MM.1S (cell line): ENCODE measurements at regions not wholly inside any gene's neighbourhood (a gene's known extent, or its start where the extent isn't known, plus 50 kb on each side); places are given as distances from the start of the nearest gene placed in this dataset.

ENCODE experiments used
- DNase-seq: peaks from one replicate; pipeline ENCODE4 v3.0.0-alpha.2; 2015
- H2AFZ ChIP-seq: fragments of 300-600 bp; sonication (generic); 2 replicates; pipeline ENCODE4 v1.6.0; 2016; ENCODE audit warnings: antibody characterized with exemption, low read length
- H3F3A ChIP-seq: fragments of 300-600 bp; sonication (generic); 2 replicates; pipeline ENCODE4 v1.6.1; 2016; ENCODE audit warnings: mild to moderate bottlenecking, antibody characterized with exemption, low read length, moderate library complexity, mixed read lengths; ENCODE audit not compliant: insufficient read depth
- H3K27ac ChIP-seq: fragments of 300-600 bp; sonication (generic); 2 replicates; pipeline ENCODE4 v1.5.1; 2016; ENCODE audit warnings: mild to moderate bottlenecking, low read length
- H3K27me3 ChIP-seq: fragments of 300-600 bp; sonication (generic); replicated peaks from 2 replicates; pipeline ENCODE4 v1.6.0; 2016; ENCODE audit warnings: low read length; ENCODE audit not compliant: insufficient read depth
- H3K36me3 ChIP-seq: fragments of 300-600 bp; sonication (generic); replicated peaks from 2 replicates; pipeline ENCODE4 v1.6.1; 2016; ENCODE audit warnings: mild to moderate bottlenecking, low read length, mixed read lengths; ENCODE audit not compliant: insufficient read depth
- H3K4me1 ChIP-seq: fragments of 300-600 bp; sonication (generic); 2 replicates; pipeline ENCODE4 v1.6.1; 2016; ENCODE audit warnings: low read length, mixed read lengths
- H3K4me2 ChIP-seq: fragments of 300-600 bp; sonication (generic); 2 replicates; pipeline ENCODE4 v1.6.0; 2016; ENCODE audit warnings: low read depth, low read length
- H3K4me3 ChIP-seq: fragments of 300-600 bp; sonication (generic); 2 replicates; pipeline ENCODE4 v1.5.1; 2016; ENCODE audit warnings: low read length, mixed read lengths
- H3K79me2 ChIP-seq: fragments of 300-600 bp; sonication (generic); 2 replicates; pipeline ENCODE4 v1.6.1; 2016; ENCODE audit warnings: mixed run types, low read length, mixed read lengths
- H3K9ac ChIP-seq: fragments of 300-600 bp; sonication (generic); 2 replicates; pipeline ENCODE4 v1.6.1; 2016; ENCODE audit warnings: low read length, mixed read lengths
- H3K9me2 ChIP-seq: fragments of 300-600 bp; sonication (generic); replicated peaks from 2 replicates; pipeline ENCODE4 v1.6.1; 2016; ENCODE audit warnings: mild to moderate bottlenecking, low read length, mixed read lengths; ENCODE audit not compliant: insufficient read depth
- H3K9me3 ChIP-seq: fragments of 300-600 bp; sonication (generic); replicated peaks from 2 replicates; pipeline ENCODE4 v1.6.1; 2016; ENCODE audit warnings: mild to moderate bottlenecking, low read length, mixed read lengths; ENCODE audit not compliant: insufficient read depth
- H4K20me1 ChIP-seq: fragments of 300-600 bp; sonication (generic); 2 replicates; pipeline ENCODE4 v1.6.1; 2016; ENCODE audit warnings: mild to moderate bottlenecking, low read length, moderate library complexity, mixed read lengths; ENCODE audit not compliant: insufficient read depth
- CTCF ChIP-seq: fragments of 300-600 bp; sonication (generic); IDR thresholded peaks from 2 replicates; pipeline ENCODE4 v1.5.1; 2016; ENCODE audit warnings: antibody characterized with exemption, low read length, mixed read lengths
- EZH2 ChIP-seq: fragments of 300-600 bp; sonication (generic); optimal IDR thresholded peaks from 2 replicates; pipeline ENCODE3; 2017; ENCODE audit warnings: low read depth, mild to moderate bottlenecking, antibody characterized with exemption, low read length, mixed read lengths
- EZH2phosphoT487 ChIP-seq: fragments of 300-600 bp; sonication (generic); IDR thresholded peaks from 2 replicates; pipeline ENCODE4 v1.6.1; 2018; ENCODE audit warnings: antibody characterized with exemption, low read length

GRCh38 chr9:3027210-3027609 is 183.3 kb upstream of the PUM3 start:
- no peaks in the 10 kb centered on the region for H3K79me2 ChIP-seq
- H3K4me3 ChIP-seq: no peak overlapping the region
- H2AFZ ChIP-seq: no peak overlapping the region
- no peak overlapping the region for H3K27ac ChIP-seq
- no peaks in the 10 kb centered on the region for H3F3A ChIP-seq
- no peak overlapping the region for H3K9ac ChIP-seq
- H3K4me2 ChIP-seq: no peak overlapping the region
- H4K20me1 ChIP-seq: no peaks in the 10 kb centered on the region
- no peak for DNase-seq
- H3K36me3 ChIP-seq: no peaks in the 10 kb centered on the region
- H3K27me3 ChIP-seq: no peaks in the 10 kb centered on the region
- no peaks in the 10 kb centered on the region for H3K9me2 ChIP-seq
- TF ChIP-seq EZH2: no peak
- no peak for TF ChIP-seq EZH2phosphoT487
- no peak for TF ChIP-seq CTCF
- no peaks in the 10 kb centered on the region for H3K9me3 ChIP-seq
- no peaks in the 10 kb centered on the region for H3K4me1 ChIP-seq

GRCh38 chr9:3023449-3023848 is 179.6 kb upstream of the PUM3 start:
- Histone ChIP-seq H3K9me3 (no peaks in the 10 kb centered on the region), H3K79me2 (no peaks in the 10 kb centered on the region), H3K4me3 (no peak overlapping the region), H3K4me2 (no peak overlapping the region), H4K20me1 (no peaks in the 10 kb centered on the region), H3K4me1 (no peaks in the 10 kb centered on the region), H3K9ac (no peak overlapping the region), H3K27me3 (no peaks in the 10 kb centered on the region), H3F3A (no peaks in the 10 kb centered on the region), H3K9me2 (no peaks in the 10 kb centered on the region), H3K36me3 (no peaks in the 10 kb centered on the region), H3K27ac (no peak overlapping the region), H2AFZ (no peak overlapping the region)
- no peak for DNase-seq
- TF ChIP-seq EZH2 (no peak), EZH2phosphoT487 (no peak), CTCF (no peak)

- H4K20me1 ChIP-seq: no peaks in the 10 kb centered on the region
- TF ChIP-seq CTCF (no peak), EZH2phosphoT487 (no peak), EZH2 (no peak)
- no peaks in the 10 kb centered on the region for H3K27me3 ChIP-seq
- no peaks in the 10 kb centered on the region for H3K9me2 ChIP-seq
- no peak overlapping the region for H3K9ac ChIP-seq
- H3K36me3 ChIP-seq: no peaks in the 10 kb centered on the region
- H3K4me1 ChIP-seq: no peaks in the 10 kb centered on the region
- no peaks in the 10 kb centered on the region for H3K9me3 ChIP-seq
- no peak for DNase-seq
- no peak overlapping the region for H2AFZ ChIP-seq
- no peaks in the 10 kb centered on the region for H3F3A ChIP-seq
- no peak overlapping the region for H3K4me2 ChIP-seq
- H3K27ac ChIP-seq: no peak overlapping the region
- no peaks in the 10 kb centered on the region for H3K79me2 ChIP-seq
- H3K4me3 ChIP-seq: no peak overlapping the region
These were observed 174.9 kb upstream of the PUM3 start for GRCh38 chr9:3018691-3019230.

GRCh38 chr9:3018071-3018470 is 174.2 kb upstream of the PUM3 start:
- no peaks in the 10 kb centered on the region for H3K9me3 ChIP-seq
- TF ChIP-seq EZH2: no peak
- no peak for TF ChIP-seq EZH2phosphoT487
- TF ChIP-seq CTCF: no peak
- no peak overlapping the region for H3K4me3 ChIP-seq
- no peaks in the 10 kb centered on the region for H3K4me1 ChIP-seq
- H4K20me1 ChIP-seq: no peaks in the 10 kb centered on the region
- H2AFZ ChIP-seq: no peak overlapping the region
- H3K4me2 ChIP-seq: no peak overlapping the region
- no peak overlapping the region for H3K27ac ChIP-seq
- no peaks in the 10 kb centered on the region for H3K36me3 ChIP-seq
- H3K9ac ChIP-seq: no peak overlapping the region
- no peaks in the 10 kb centered on the region for H3K9me2 ChIP-seq
- H3K27me3 ChIP-seq: no peaks in the 10 kb centered on the region
- no peaks in the 10 kb centered on the region for H3K79me2 ChIP-seq
- no peaks in the 10 kb centered on the region for H3F3A ChIP-seq
- no peak for DNase-seq
